WTC11 (cell line): ENCODE measurements at regions not wholly inside any gene's neighbourhood (a gene's known extent, or its start where the extent isn't known, plus 50 kb on each side); places are given as distances from the start of the nearest gene placed in this dataset.

Experiments used
- ATAC-seq: fragments of 200-7000 bp; cut with Tn5 transposase; 2 replicates; pipeline ENCODE4 v1.10.0; 2021; ENCODE audit warnings: mild to moderate bottlenecking, moderate library complexity
- CTCF ChIA-PET: fragments of 300-600 bp; sonication (Branson Sonifier 250); formaldehyde crosslinking; loops from one replicate; lab custom pipeline; 2021; ENCODE audit warnings: antibody characterized with exemption; lab: Charles Lee
- POLR2A ChIA-PET: fragments of 350-600 bp; sonication (Branson Sonifier 250); formaldehyde crosslinking; loops from one replicate; lab custom pipeline; 2021; ENCODE audit warnings: antibody characterized with exemption; lab: Charles Lee
- DNase-seq: peaks from one replicate; pipeline ENCODE4 v3.0.0; 2021; ENCODE audit warnings: low spot score
- H3K27ac Mint-ChIP-seq: 2 replicates; pipeline ENCODE4 v1.8.0; 2021; ENCODE audit warnings: mixed read lengths
- H3K27me3 Mint-ChIP-seq: 2 replicates; pipeline ENCODE4 v1.8.0; 2021; ENCODE audit warnings: low read depth, mild to moderate bottlenecking, moderate library complexity, mixed read lengths
- H3K36me3 Mint-ChIP-seq: 2 replicates; pipeline ENCODE4 v1.8.0; 2021; ENCODE audit warnings: mixed read lengths
- H3K4me1 Mint-ChIP-seq: 2 replicates; pipeline ENCODE4 v1.8.0; 2022; ENCODE audit warnings: mixed read lengths
- H3K4me3 Mint-ChIP-seq: 2 replicates; pipeline ENCODE4 v1.8.0; 2021; ENCODE audit warnings: mild to moderate bottlenecking, moderate library complexity, mixed read lengths
- H3K9me3 Mint-ChIP-seq: 2 replicates; pipeline ENCODE4 v1.8.0; 2021; ENCODE audit warnings: mixed read lengths
- ARID4B ChIP-seq: sonication (generic); formaldehyde crosslinking; IDR thresholded peaks from 2 replicates; pipeline ENCODE4 v1.8.0; 2023; ENCODE audit warnings: missing genetic modification reagents, mild to moderate bottlenecking, borderline replicate concordance
- ELF4 ChIP-seq: sonication (generic); formaldehyde crosslinking; IDR thresholded peaks from 2 replicates; pipeline ENCODE4 v1.8.1; 2022; ENCODE audit warnings: low read depth, mild to moderate bottlenecking, moderate library complexity, missing genetic modification reagents
- ESRRA ChIP-seq: sonication (generic); formaldehyde crosslinking; IDR thresholded peaks from 2 replicates; pipeline ENCODE4 v1.8.1; 2022; ENCODE audit warnings: mild to moderate bottlenecking, missing genetic modification reagents, borderline replicate concordance
- FOXP4 ChIP-seq: sonication (generic); formaldehyde crosslinking; IDR thresholded peaks from 2 replicates; pipeline ENCODE4 v1.8.0; 2022; ENCODE audit warnings: mild to moderate bottlenecking, missing genetic modification reagents
- IRF2 ChIP-seq: sonication (generic); formaldehyde crosslinking; IDR thresholded peaks from 2 replicates; pipeline ENCODE4 v1.8.0; 2022; ENCODE audit warnings: low read depth, missing genetic modification reagents, borderline replicate concordance
- JAZF1 ChIP-seq: fragments of 250-450 bp; sonication (Bioruptor Pico); IDR thresholded peaks from 2 replicates; pipeline ENCODE4 v1.9.0; 2021; ENCODE audit warnings: moderate library complexity, mild to moderate bottlenecking, inconsistent platforms
- NFATC4 ChIP-seq: fragments of 250-450 bp; sonication (Bioruptor Pico); IDR thresholded peaks from 2 replicates; pipeline ENCODE4 v1.9.0; 2021; ENCODE audit warnings: mild to moderate bottlenecking
- TP53 ChIP-seq: sonication (generic); formaldehyde crosslinking; IDR thresholded peaks from 2 replicates; pipeline ENCODE4 v1.8.1; 2023; ENCODE audit warnings: mild to moderate bottlenecking, missing genetic modification reagents
- USF1 ChIP-seq: sonication (generic); formaldehyde crosslinking; IDR thresholded peaks from 2 replicates; pipeline ENCODE4 v1.8.0; 2022; ENCODE audit warnings: mild to moderate bottlenecking, missing genetic modification reagents
- USF2 ChIP-seq: sonication (generic); formaldehyde crosslinking; IDR thresholded peaks from 2 replicates; pipeline ENCODE4 v1.8.1; 2023; ENCODE audit warnings: mild to moderate bottlenecking, missing genetic modification reagents, moderate library complexity
- ZNF263 ChIP-seq: sonication (generic); formaldehyde crosslinking; IDR thresholded peaks from 2 replicates; pipeline ENCODE4 v1.8.1; 2022; ENCODE audit warnings: low read depth, mild to moderate bottlenecking, moderate library complexity, missing genetic modification reagents
- TF ChIP-seq, protein P1 (sequence below): fragments of 250-450 bp; sonication (Bioruptor Pico); IDR thresholded peaks from 2 replicates; pipeline ENCODE4 v1.9.0; 2021; ENCODE audit warnings: mild to moderate bottlenecking

GRCh38 chr10:100683545-100684300 lies 61.7 kb upstream of the PAX2 start (continued):
- TF ChIP-seq FOXP4 (CRISPR knock-in tag): no peak

GRCh38 chr10:100684688-100685235 lies 60.6 kb upstream of the PAX2 start:
- no peaks in the 10 kb centered on the region for H3K36me3 Mint-ChIP-seq
- peak overlapping the region; percentile 60 for H3K4me3 Mint-ChIP-seq
- TF ChIP-seq USF1 (CRISPR knock-in tag) (no peak), IRF2 (no peak), ZNF263 (CRISPR knock-in tag) (no peak), JAZF1 (CRISPR knock-in tag) (no peak), NFATC4 (CRISPR knock-in tag) (no peak), TP53 (no peak), USF2 (CRISPR knock-in tag) (no peak), ELF4 (CRISPR knock-in tag) (no peak)
- TF ChIP-seq, protein P1, sequence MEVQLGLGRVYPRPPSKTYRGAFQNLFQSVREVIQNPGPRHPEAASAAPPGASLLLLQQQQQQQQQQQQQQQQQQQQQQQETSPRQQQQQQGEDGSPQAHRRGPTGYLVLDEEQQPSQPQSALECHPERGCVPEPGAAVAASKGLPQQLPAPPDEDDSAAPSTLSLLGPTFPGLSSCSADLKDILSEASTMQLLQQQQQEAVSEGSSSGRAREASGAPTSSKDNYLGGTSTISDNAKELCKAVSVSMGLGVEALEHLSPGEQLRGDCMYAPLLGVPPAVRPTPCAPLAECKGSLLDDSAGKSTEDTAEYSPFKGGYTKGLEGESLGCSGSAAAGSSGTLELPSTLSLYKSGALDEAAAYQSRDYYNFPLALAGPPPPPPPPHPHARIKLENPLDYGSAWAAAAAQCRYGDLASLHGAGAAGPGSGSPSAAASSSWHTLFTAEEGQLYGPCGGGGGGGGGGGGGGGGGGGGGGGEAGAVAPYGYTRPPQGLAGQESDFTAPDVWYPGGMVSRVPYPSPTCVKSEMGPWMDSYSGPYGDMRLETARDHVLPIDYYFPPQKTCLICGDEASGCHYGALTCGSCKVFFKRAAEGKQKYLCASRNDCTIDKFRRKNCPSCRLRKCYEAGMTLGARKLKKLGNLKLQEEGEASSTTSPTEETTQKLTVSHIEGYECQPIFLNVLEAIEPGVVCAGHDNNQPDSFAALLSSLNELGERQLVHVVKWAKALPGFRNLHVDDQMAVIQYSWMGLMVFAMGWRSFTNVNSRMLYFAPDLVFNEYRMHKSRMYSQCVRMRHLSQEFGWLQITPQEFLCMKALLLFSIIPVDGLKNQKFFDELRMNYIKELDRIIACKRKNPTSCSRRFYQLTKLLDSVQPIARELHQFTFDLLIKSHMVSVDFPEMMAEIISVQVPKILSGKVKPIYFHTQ (CRISPR knock-in tag): no peak
- TF ChIP-seq, all 79 proteins: peak for 0
- POLR2A ChIA-PET: interaction anchor here (0.6 to 1.0 kb wide), 2 partner anchors 194 to 362 kb away, joined by 3 read pairs; no protein-coding TSS in a partner anchor
- no peak for DNase-seq
- no peak for ATAC-seq
- H3K27ac Mint-ChIP-seq: no peak overlapping the region
- CTCF ChIA-PET: interaction anchor here (1.5 to 3.1 kb wide), 4 partner anchors 57 to 194 kb away, joined by 4 to 13 read pairs (median 5); no protein-coding TSS in a partner anchor
- H3K4me1 Mint-ChIP-seq: peaks cover 39% of the 10 kb centered on the region
- H3K27me3 Mint-ChIP-seq: peaks cover 81% of the 10 kb centered on the region
- H3K9me3 Mint-ChIP-seq: no peaks in the 10 kb centered on the region

GRCh38 chr10:100685331-100685730 lies 60.1 kb upstream of the PAX2 start:
- H3K9me3 Mint-ChIP-seq: no peaks in the 10 kb centered on the region
- H3K27ac Mint-ChIP-seq: no peak overlapping the region
- ChIA-PET POLR2A (interaction anchor here (1.0 kb wide), 1 partner anchor 193 kb away, joined by 3 read pairs; no protein-coding TSS in a partner anchor), CTCF (no interaction called here)
- H3K4me1 Mint-ChIP-seq: peaks cover 39% of the 10 kb centered on the region
- DNase-seq: no peak
- no peak overlapping the region; the same call in 1 of the 2 replicates for H3K4me3 Mint-ChIP-seq
- peaks cover 75% of the 10 kb centered on the region for H3K27me3 Mint-ChIP-seq
- H3K36me3 Mint-ChIP-seq: no peaks in the 10 kb centered on the region
- no peak for TF ChIP-seq ARID4B
- TF ChIP-seq ESRRA: no peak
- no peak for ATAC-seq
